ENCODE measurements at regions not wholly inside any gene's neighbourhood (a gene's known extent, or its start where the extent isn't known, plus 50 kb on each side); places are given as distances from the start of the nearest gene placed in this dataset.
"Not testable (repeated sequence)": the region's sequence is repeated elsewhere in the genome, so short reads cannot be mapped to it uniquely, and the experiment has no call there.

- no peak for DNase-seq (ENCODE audit: low read depth in 2 of 2)
Observed at GRCh38 chr17:5898406-5898805, 171.8 kb upstream of the WSCD1 start.

- no peak for DNase-seq (ENCODE audit: low read depth in 2 of 2)
Observed at GRCh38 chr17:5899496-5900195, 170.5 kb upstream of the WSCD1 start.

DNA sequence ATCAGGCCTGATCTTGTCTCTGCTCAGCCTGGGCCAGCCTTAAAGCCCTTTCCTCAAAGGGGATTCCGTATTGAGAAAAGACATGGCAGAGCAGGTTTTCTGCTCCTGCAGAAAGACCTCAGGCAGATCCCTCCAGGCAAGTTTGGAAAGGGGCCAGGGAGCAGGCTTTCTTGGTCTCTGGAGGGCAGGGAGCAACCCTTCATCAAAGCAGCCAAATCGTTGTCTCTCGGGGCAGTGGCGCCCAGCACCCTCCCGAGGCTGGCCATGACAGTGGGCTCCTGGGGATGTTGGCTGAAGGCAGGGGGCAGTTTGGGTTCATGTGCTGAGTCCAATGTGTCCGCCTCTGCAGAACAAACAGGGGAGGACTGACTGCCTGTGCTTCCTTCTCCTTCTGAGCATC is 168.4 kb upstream of the WSCD1 start:
- no peak for DNase-seq (ENCODE audit: low read depth in 2 of 2)

- DNase-seq (ENCODE audit: low read depth in 2 of 2) = no peak
Observed at GRCh38 chr17:5902181-5903140, 167.7 kb upstream of the WSCD1 start.

- DNase-seq (ENCODE audit: low read depth in 2 of 2) = no peak
Observed at GRCh38 chr17:5911919-5912318, 158.3 kb upstream of the WSCD1 start.

DNA sequence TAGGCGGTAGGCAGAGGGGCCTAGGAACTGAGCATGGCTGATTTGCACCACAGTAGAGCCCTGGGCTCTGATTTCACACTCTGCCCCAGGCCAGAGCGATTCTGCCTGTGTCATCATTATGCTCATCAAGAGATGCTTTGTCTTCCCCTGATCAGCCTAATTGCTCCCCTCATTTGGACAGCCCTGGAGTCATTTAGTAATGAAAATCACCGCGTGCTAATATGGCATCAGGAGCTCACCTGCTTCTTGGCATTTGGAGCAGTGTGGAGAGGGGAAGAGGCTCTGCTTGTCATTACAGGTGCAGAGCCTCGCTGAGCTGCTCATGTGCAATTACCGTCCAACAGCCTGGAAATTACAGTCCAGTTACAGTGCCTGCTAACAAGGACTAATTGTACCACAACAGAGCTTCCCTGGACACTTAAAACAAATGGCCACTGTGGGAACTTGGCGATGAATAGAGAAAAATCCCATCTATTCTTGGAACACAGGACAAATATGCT is 157.1 kb upstream of the WSCD1 start:
- DNase-seq (ENCODE audit: low read depth in 2 of 2) = no peak

DNA sequence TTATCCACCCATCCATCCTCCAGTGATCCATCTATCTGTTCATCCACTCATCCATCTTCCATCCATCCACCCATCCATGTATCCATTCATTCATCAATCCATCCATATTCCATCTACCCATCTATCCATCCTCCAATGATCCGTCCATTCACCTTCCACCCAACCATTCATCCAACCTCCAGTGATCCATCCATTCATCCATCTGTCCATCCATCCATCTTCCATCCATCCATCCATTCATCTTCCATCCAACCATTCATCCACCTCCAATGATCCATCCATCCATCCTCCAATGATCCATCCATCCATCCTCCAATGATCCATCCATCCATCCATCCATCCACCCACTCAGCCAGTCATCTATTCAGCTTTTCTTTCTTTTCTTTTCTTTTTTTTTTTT is 156.5 kb upstream of the WSCD1 start:
- DNase-seq (ENCODE audit: low read depth in 2 of 2) = no peak

- DNase-seq (ENCODE audit: low read depth in 2 of 2) = no peak
Observed at GRCh38 chr17:5915337-5915736, 154.8 kb upstream of the WSCD1 start.

DNA sequence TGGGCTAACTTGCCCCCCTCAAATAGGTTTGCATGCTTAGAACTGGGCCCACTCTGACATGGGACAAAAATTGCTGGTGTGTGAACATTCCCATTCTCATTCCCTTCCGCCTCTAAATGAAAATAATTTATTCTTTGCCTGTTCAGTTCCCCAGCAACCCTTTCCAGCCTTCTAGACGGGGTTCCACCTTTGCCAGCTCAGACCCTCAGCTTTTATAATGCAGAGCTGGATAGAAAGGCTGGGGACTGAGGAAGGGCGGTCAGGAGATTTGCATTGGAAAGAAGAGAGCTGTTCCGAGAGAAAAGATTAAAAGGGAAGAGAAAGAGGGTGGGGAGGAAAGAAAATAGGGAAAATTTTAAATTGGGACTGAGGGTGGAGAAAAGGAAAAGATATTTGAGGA is 151.1 kb upstream of the WSCD1 start:
- DNase-seq (ENCODE audit: low read depth in 2 of 2) = no peak

GRCh38 chr17:5921512-5922282 is 148.5 kb upstream of the WSCD1 start:
- DNase-seq (ENCODE audit: low read depth in 2 of 2) = no peak

- no peak for DNase-seq (ENCODE audit: low read depth in 2 of 2)
Observed at GRCh38 chr17:5922476-5922875, 147.7 kb upstream of the WSCD1 start.

- DNase-seq (ENCODE audit: low read depth in 2 of 2) = no peak
Observed at GRCh38 chr17:5929721-5930120, 140.5 kb upstream of the WSCD1 start.

DNA sequence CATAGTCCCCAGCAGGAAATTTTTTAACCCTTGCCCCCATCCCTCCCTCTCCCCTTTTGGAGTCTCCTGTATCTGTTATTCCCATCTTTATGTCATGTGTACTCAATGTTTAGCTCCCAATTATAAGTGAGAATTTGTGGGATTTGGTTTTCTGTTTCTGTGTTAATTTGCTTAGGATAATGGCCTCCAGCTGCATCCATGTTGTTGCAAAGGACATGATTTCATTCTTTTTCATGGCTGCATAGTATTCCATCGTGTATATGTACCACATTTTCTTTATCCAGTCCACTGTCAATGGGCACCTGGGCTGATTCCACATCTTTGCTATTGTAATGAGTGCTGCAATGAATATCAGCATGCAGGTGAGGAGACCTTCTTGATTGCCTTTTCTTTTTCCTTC is 139.6 kb upstream of the WSCD1 start:
- DNase-seq (ENCODE audit: low read depth in 2 of 2) = not testable (repeated sequence)

DNA sequence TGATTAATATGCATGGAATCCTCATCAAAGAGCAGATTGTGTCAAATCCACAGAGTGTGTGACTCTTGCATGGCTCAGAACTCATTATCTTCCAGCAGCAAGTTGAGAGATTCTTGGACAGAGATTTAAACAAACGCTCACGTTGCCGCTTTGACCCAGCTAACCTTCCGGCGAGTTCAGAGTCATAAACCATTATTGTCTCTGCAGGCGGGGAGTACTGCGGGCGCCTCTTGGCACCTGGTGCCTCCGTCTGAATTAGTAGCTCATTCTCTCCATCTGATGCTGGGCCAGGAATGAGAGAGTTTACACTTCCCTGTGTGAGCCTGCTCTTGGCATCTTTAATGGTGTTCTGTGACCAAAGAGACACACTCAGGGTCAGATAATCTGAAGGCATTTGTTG is 138.6 kb upstream of the WSCD1 start:
- no peak for DNase-seq (ENCODE audit: low read depth in 2 of 2)

DNA sequence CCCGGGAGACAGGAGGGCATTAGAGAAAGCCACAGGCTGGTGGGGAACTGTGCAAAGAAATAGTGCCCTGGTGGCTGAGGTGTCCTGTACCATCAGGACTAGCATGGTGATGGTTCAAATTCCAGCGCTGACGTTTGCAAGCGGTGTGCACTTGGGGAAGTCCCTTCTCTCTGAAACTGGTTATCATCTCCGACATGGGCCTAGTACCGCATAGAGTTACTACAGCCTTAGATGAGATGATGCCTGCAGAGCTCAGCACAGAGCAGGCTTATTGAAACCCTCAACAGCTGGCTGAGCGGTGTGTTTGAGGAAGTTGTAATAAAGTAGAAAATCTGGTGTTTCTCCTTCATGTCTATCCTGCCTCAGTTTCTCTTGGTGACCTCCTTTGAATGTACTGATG is 136.7 kb upstream of the WSCD1 start:
- no peak for DNase-seq (ENCODE audit: low read depth in 2 of 2)

- no peak for DNase-seq (ENCODE audit: low read depth in 2 of 2)
Observed at GRCh38 chr17:5941258-5941657, 128.9 kb upstream of the WSCD1 start.

DNA sequence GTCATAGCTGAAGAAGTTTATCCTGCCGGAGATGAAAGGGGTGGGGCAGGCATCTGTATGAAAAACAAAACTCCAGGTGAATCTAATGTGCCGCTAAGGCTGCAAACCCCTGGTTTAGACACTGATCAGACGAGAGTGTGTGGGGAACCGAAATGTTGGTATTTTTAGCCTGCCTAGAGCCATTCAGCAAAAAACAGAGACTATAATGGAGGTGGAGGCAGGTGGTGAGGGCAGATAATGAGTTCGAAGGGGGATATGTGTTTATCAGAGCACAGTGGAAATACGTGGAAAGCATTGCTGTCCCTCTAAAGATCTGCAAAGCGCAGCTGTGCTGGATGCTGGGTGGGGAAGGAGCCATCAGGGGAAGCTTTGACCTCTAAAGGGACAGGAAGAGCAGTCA is 127.5 kb upstream of the WSCD1 start:
- DNase-seq (ENCODE audit: low read depth in 2 of 2) = no peak

DNA sequence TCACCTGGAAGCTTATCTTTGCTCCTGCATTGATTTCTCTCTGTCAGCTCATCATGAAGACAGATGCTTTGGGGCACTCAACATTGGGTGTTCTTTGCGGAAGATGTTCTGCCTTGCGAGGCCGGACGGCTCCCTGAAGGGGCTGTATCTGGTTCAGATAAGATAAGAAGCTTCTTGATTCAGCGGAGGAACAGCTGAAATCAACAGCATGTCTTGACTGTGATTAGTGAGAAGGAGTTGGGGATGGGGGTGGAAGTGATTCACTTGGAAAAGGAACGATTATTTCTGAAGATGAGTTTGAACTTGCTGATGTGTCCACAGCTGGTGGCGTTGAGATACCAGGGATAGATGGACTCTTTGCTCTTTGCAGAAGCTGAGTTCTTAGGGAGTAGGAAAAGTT is 126.9 kb upstream of the WSCD1 start:
- DNase-seq (ENCODE audit: low read depth in 2 of 2) = no peak

- no peak for DNase-seq (ENCODE audit: low read depth in 2 of 2)
Observed at GRCh38 chr17:5943982-5944381, 126.2 kb upstream of the WSCD1 start.

DNA sequence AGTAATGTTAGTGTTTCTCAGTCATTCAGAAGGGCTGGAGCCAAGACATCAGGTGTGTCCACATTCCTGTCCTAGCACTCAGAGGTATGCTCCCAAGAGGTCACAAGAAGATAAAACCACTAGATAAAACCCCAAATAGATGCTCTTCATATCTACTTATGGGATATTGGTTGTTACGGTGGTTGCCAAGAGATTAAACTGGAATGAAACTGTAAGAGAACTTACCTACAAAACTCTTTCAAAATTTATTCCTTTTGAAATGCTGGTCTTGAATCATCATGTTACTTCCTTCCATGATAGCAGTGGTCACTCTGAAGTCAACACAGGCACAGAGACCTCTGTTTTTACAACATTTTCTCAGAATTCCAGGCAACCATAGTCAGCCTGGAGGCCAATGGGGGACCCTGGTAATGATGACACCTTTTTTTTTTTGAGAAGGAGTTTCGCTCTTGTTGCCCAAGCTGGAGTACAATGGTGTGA is 122.4 kb upstream of the WSCD1 start:
- DNase-seq (ENCODE audit: low read depth in 2 of 2) = no peak

DNA sequence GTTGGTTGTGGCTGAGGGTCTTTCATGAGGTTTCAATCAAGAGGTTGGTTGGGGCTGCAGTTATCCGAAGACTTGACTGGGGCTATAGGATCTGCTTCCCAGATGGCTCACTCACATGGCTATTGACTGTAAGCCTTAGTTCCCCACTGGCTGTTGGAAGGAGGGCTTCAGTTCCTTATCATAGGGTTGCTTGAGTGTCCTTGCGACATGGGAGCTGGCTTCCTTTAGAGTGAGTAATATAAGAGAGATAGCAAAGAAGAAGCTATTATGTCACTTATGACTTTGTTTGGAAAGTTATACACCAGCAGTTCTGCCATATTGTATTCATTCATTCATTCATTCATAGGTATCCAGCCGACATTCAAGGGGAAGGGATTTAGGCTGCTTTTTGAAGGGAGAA is 121.4 kb upstream of the WSCD1 start:
- no peak for DNase-seq (ENCODE audit: low read depth in 2 of 2)

GRCh38 chr17:5950878-5951277 is 119.3 kb upstream of the WSCD1 start:
- DNase-seq (ENCODE audit: low read depth in 2 of 2) = no peak

Measured in stimulated activated CD4-positive, alpha-beta T cell treated with anti-CD3 and anti-CD28 coated beads, Interleukin-15, amount 100 ng/mL, for 48 hours (primary cell).